ENCODE measurements at regions not wholly inside any gene's neighbourhood (a gene's known extent, or its start where the extent isn't known, plus 50 kb on each side); places are given as distances from the start of the nearest gene placed in this dataset.

DNA sequence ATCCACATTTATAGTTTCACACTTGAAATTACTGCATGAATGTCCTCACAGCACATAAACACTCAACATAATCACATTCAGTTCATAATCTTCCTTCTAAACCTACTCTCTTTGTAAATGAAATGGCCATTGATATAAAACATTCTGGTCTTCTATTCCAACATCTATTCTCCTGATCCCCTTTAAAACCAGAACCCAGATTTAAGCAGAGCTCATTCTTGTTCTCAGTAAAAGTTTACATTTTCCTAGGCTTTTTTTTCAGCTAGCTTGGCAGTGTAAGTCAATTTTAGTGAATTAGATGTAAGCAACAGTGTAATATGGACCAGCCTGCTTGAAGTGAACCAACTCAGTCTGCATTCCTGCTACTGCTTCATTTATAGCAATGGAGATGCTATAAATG, 460.7 kb upstream of the RGS18 start:
- TF ChIP-seq, protein P1, sequence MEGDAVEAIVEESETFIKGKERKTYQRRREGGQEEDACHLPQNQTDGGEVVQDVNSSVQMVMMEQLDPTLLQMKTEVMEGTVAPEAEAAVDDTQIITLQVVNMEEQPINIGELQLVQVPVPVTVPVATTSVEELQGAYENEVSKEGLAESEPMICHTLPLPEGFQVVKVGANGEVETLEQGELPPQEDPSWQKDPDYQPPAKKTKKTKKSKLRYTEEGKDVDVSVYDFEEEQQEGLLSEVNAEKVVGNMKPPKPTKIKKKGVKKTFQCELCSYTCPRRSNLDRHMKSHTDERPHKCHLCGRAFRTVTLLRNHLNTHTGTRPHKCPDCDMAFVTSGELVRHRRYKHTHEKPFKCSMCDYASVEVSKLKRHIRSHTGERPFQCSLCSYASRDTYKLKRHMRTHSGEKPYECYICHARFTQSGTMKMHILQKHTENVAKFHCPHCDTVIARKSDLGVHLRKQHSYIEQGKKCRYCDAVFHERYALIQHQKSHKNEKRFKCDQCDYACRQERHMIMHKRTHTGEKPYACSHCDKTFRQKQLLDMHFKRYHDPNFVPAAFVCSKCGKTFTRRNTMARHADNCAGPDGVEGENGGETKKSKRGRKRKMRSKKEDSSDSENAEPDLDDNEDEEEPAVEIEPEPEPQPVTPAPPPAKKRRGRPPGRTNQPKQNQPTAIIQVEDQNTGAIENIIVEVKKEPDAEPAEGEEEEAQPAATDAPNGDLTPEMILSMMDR (IDR thresholded peaks at IDR 0.05; ENCODE audit: borderline replicate concordance, extremely low read depth, low read length, poor library complexity, severe bottlenecking): no peak
- TF ChIP-seq EZH2 (IDR thresholded peaks at IDR 0.05; ENCODE audit: borderline replicate concordance, low read depth, low read length, severe bottlenecking): no peak
